GM12872 (cell line): ENCODE measurements at regions not wholly inside any gene's neighbourhood (a gene's known extent, or its start where the extent isn't known, plus 50 kb on each side); places are given as distances from the start of the nearest gene placed in this dataset.

Experiments
- CTCF ChIP-seq: IDR thresholded peaks from 3 replicates; pipeline ENCODE4 v1.5.1; 2011; ENCODE audit warnings: low read depth, mild to moderate bottlenecking, low read length, moderate library complexity; ENCODE audit not compliant: insufficient read depth

- no peak for TF ChIP-seq CTCF
Observed at GRCh38 chr21:22795091-22795490, 1796.9 kb downstream of the NCAM2 start.

GRCh38 chr21:22795644-22796043 lies 1797.4 kb downstream of the NCAM2 start:
- TF ChIP-seq CTCF = no peak

GRCh38 chr21:22796147-22796546 lies 1797.9 kb downstream of the NCAM2 start:
- no peak for TF ChIP-seq CTCF

GRCh38 chr21:22804151-22804550 lies 1805.9 kb downstream of the NCAM2 start:
- no peak for TF ChIP-seq CTCF

- TF ChIP-seq CTCF = no peak
Observed at GRCh38 chr21:22806278-22806677, 1808.1 kb downstream of the NCAM2 start.

GRCh38 chr21:22813201-22813600 lies 1815.0 kb downstream of the NCAM2 start:
- TF ChIP-seq CTCF = no peak

GRCh38 chr21:22827422-22827821 lies 1829.2 kb downstream of the NCAM2 start:
- no peak for TF ChIP-seq CTCF

- no peak for TF ChIP-seq CTCF
Observed at GRCh38 chr21:22842875-22843274, 1844.7 kb downstream of the NCAM2 start.
